ENCODE measurements at regions not wholly inside any gene's neighbourhood (a gene's known extent, or its start where the extent isn't known, plus 50 kb on each side); places are given as distances from the start of the nearest gene placed in this dataset.

DNA sequence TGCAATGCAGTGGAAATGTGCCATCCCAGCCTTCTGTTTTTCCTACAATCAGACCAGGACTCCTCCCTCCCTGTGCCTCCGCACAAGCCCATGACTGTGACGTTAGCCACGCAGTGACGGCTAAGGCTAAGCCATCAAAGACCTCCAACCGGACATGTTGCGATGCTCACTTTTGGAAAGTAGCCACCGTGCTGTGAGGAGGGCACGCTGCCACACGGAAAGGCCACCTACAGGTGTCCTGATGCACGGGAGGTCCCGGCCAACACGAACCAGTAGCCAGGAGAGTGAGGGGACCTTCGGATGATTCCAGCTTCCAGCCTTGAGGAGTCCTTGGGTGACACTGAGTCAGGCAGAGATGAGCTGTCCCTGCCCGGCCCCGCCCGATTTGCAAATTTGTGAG is 53.9 kb downstream of the FOXL1 start:
- no peak for DNase-seq

DNA sequence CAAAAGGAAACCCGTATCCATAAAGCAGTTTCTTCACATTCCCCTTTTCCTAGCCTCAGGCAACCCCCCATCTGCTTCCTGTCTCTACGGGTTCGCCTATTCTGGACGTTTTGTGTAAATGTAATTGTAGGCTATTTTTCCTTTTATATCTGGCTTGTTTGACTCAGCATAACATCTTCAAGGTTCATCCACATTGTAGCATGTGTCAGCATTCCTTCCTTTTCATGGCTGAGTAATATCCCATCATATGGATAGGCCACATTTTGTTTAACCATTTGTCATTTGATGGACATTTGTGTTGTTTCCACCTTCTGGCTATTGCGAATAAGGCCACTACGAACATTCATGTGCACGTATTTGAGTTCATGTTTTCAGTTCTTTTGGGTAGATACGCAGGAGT is 54.6 kb downstream of the FOXL1 start:
- DNase-seq = no peak

DNA sequence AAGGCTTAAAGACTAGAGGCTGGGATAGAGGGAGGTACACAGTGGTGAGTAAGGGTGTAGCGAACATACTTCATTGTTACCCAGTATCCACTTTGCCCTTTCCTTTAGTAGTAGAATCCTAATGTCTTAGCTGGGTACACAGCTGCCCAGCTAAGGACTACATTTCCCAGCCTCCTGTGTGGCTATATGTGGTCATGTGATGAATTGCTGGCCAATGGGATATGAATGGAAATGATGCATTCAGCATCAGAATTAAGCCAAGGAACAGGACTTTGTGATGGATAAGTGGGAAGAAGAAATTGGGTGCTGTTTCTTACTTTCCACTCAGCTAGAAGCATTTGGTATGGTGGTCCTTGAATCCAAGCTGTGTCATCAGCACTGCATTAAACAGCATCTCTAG is 55.9 kb downstream of the FOXL1 start:
- DNase-seq = no peak

DNA sequence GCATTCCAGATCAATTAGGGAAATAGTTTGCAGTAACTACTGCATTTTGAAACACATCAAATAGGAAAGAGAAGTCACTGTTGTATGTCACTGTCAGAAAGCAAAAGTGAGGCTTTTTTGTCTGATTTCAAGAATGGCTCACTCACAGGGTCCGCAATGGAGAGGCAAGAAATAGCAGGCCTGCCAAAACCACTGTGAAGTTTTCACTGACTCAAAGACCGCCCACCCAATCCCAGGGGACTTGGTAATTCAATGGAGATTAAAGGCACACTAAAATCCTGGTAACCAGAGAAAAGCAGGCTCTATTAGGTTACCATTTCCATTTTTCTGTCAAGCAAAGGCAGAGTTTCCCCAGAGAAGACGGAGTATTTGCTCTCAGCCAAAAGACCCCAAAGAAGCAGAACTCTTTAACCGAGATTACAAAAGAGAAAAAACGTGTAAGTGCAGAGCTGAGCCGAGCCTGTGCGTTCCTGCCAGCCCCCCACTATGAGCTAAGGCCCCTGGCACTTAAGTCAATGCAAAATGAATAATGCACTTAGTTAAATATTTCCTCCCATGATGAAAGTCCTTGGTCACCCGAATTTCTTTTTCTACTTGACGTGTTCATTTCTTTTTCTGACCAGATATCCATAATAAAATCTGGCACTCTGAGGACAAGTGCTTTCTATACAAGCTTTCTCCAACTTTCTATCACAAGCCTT is 57.0 kb downstream of the FOXL1 start:
- no peak for DNase-seq

DNA sequence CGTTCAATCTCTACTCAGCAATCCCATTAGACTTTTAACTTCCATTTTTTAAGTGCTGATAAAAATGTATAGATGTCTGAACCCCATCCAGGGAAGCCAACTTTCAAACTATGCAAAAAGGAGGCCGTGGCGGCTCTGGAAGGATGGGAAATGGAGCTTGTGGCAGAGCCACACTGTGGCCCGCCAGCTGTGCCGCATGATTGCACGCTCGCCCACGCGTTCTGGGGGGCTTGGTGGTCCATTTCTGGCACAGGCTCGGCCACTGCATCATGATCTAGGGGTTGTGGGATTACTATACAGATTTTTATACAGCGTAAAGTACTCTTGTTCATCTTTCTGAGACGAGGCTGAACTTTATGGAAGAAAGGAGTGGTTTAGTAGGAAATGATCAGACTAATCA is 57.6 kb downstream of the FOXL1 start:
- no peak for DNase-seq

DNA sequence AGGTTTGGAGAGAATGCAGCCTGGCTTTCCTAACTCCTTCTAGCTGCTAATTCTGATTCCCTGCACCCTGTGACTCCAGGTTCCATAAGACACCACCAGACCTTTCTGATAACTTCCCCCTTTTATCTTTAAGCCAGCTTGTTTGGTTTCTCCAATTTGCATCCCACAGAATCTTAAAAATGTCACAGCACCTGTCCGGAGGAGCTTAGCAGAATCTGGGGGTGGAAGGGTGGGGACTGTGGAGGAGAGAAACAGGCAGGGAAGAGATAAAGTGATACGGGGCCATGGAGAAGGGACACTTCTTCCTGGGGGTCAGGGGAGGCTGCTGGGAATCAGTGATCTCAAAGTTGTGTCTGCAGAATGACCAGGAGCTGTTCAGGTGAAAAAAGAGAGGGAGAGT is 59.4 kb downstream of the FOXL1 start:
- no peak for DNase-seq

DNA sequence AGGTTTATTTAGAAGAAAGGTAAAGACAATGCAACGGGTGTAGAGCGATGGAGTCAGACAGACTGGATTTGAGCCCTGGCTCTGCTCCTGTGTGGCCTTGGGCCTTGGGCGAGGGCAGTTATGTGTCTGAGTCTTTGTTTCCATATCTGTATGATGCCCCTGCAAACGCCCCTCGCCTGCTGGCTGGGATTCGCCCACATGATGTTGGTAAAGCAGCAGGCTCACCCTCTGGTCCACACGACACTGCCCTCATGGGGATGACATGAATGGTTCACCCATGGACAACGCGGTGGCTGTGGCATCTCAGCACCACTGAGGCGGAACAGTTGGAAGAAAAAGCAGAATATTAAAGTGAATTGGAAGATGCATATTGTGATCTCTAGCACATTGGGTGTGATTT is 60.3 kb downstream of the FOXL1 start:
- DNase-seq = no peak

DNA sequence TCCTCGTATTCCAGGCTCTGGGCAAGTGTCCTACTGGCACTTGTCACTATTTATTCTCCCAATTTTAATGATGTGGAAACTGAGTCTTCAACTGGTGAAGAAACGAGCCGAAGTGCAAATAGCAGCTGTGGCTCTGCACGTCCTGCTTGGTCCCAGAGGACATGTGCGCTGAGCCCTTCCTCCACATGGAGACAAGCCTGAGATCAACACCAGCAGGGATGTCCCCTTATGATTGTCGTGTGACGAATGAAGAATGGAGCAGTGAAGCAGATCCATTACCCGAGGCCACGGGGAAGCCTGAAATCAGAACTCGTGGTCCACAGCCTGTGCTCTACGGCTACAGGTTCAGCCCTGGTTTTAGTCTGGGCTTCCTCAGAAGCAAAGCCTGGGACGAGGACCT is 61.0 kb downstream of the FOXL1 start:
- DNase-seq = no peak

DNA sequence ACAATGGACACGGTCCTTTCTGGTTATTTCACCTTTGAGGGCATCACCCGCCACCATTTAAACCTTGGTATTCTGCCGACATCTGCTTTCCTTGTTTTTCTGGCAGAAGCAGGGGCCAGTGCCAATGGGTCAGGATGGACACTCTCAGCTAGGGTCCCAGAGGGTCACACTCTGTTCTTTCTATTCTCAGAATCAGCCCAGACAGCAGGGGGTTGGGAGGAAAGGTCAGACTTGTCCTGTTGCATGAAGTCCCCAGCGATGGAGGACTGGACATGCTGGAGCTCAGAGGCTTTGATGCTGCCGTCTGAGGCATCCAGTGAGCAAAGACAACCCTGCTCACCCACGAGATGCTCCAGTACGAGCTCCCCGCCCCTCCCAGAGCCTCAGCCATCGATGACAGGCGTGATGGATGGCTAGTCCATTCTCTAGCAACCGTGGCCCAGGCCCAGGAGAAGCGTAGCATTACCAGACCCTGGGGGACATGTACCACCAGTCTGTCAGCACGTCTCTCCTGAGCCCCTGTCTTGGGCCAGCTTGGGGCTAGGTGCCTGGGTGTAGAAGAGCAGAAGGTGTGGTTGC is 62.0 kb downstream of the FOXL1 start:
- DNase-seq = no peak

DNA sequence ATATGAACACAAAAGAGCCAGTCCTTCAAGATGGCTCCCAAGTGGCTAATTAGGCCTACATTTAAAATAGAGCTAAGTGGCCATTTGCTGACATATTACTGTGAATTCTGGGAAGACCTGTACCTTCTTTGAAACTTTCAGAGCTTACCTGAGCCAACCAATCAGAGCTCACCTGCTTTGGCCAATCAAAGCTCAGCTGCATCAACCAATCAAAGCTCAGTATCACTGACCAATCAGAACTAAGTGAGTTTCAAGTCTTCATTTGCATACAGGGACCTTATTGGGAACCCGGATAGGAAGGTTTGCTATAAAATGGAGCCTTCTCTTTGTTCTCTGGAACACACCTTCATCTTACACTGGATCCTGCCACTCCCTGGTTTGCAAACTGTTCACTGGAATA is 63.7 kb downstream of the FOXL1 start:
- DNase-seq = no peak

DNA sequence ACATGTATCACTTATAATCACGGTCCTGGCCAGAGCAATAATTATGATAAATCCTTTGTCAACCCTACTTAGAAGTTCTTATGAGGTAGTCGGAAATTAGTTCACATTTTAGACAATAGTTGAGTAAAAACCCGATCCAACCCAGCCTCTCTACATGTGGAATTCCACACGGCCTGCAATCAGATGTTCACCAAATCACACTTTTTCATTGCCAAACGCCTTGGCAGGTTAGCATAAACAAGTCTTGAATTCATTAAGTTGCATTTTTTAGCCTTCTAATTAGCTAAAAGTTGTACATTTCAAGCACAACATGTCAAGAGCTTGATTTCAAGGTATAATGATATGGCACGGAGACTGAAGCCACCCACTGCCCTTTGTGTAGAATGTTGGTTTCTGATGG is 65.3 kb downstream of the FOXL1 start:
- no peak for DNase-seq

DNA sequence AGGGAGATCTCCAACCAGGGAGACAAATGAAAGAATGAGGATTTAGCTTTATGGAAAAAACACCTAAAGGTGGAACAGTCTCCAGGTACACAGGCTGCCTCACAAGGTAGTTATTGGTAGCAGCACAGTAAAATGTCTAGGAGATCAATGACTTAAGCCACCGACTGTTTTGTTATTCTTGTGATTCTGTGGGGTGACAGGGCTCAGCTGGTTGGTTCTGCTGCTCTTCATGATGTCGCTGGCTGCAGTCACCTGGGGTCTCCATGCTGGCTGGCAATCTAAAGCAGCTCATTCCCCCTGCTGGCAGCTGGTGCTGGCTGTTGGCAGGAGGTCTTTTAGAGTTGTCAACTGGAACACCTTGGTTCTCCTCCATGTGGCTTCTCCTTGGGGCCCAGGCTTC is 69.2 kb downstream of the FOXL1 start:
- DNase-seq = no peak

DNA sequence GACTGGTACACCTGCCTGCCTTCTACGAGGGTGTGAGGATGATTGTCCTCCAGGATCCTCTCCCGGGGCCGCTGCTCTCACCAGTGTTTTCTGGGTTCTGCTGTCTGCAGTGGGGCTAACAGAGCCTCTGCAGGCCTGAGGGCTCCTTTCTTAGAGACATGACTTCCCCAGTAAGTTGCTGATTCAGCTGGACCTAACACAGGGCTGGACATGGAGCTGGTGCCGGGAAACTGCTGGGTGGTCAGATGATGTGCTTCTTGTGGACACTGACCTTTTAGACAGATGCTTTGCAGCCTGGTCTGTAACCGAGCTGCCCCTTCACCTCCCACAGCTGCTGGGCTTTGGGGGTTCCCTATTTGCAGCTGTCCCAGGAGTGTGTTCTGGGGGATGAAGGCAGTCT is 71.5 kb downstream of the FOXL1 start:
- no peak for DNase-seq

DNA sequence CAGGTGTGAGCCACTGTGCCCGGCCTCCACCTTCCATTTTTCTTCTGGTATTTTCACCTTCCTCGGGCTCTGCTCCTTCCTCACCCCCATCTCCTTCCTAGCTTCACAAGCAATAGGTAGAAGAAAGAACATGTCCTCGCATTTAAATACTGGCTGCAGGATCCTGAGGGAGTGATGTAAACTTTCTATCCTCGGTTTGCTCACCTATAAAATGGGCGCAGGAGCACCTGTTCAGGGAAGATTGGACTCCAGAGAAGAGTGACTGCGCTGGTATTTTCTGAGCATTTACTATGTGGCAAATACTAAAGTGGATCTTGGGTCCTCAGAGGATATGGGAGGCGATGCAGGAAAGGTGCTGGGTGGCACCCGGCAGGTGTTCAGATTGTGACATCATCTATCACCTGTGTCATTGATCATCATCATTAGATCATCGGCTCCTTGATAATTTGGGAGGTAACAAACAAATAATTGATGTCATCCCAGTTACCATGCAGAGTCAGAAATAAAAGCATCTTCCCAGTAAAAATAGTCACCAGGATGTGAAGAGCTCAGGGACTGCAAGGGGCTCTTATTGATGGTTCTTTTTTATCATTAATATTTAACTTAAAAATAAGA is 72.8 kb downstream of the FOXL1 start:
- no peak for DNase-seq

DNA sequence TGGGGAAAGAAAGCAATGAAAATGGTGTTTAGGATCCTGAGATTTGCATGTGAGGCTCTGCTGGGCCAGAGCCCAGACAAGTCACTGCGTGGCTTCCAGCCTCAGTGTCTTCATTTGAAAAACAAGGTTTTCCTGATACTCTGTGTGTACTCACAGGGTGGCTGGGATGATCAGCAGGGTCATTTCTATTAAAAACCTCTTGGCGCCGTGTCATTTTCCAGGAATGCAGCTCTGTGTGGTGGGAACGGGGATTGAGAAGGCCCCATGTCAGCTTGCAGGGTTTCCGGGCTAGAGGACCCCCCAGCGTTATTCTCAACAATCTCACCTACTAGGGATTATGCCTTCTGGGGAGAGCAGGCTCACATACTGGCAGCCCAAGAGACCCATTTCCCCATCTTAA is 73.5 kb downstream of the FOXL1 start:
- no peak for DNase-seq

DNA sequence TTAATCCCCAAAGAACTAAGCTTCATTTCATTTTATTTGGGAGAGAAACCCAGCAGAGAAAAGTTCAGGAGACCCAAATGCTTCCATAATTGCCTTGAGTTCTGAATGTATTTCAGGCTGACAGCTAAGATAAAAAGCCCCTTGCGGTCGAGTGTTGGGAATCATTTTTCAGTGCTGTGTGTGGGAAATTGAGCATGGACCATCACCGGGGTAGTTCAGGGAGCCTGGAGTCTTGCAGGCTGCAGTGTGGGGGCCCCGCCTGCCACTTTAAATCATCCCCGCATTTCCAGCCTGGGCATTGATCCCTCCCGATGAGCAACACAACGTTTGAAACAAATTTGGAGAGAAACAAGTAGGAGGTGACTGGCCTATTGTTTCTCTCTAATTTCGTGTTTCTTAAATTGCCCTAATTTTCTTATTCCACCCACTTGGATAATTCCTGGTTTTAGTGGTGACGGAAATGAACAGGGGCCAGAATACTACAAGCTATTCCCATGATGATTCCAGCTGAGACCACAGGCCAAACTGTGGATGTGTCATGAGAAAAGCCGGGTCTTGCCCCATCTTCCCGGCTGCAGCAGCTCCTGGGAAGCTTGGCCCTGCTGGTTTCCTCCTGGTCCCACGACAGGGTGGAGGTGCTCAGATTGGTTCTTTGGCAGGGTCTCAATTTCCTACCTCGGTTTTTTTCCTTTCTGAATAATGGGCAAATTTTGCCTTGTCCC is 75.1 kb downstream of the FOXL1 start:
- DNase-seq = no peak

DNA sequence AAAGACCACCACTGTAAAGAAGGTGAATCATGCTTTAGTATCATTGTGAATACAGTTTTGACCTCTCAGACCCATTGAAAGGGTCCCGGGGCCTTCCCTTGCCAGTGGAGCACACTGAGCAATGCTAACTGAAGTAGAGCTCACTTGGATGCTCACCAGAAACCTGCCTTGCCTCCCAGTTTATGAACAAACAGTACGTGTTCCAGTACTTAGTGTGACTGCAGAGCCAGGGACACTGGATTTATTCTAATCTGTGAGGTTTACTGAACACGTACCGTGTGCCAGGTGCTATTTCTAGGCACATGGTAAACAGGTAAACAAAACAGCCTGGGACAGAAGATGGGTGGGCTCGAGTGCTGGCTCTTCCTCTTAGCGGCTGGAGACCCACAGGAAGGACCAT is 79.6 kb downstream of the FOXL1 start:
- DNase-seq = no peak

DNA sequence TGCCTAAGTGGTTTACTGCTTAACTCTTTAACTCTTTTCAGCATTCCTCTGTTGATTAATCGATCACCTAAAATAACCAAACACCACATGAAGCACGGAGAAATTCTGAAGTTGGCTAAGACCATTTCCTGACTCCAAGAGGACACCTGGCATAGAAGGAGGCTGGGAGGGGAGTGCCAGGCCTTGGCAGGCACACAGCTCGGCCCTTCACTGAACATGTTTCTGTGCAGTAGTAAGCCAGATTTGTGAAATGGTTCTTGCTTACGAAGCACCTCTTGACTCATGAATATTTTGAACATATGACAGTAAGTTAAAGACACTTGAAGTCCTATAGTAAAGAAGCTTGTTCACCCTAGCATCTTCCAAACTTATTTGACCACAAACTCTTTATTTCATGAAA is 82.3 kb downstream of the FOXL1 start:
- DNase-seq = no peak

DNA sequence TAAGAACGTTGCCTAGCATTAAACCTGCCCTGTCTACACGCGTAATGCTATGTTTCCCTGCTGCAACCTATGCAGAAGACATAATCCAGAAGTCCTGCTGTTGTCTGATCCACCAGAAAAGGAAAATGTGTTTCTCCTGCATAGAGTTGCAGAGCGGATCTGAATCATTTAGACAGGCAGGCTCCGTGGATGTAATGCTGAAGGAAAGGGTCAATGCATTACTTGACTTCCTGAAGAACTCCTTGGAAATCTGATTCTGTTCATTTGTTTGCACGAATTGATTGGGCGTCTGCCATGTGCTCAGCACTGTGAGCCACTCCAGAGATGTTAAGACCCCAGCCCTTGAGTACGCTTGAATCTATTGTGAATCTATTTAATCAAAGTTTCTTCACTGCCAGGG is 83.4 kb downstream of the FOXL1 start:
- no peak for DNase-seq

DNA sequence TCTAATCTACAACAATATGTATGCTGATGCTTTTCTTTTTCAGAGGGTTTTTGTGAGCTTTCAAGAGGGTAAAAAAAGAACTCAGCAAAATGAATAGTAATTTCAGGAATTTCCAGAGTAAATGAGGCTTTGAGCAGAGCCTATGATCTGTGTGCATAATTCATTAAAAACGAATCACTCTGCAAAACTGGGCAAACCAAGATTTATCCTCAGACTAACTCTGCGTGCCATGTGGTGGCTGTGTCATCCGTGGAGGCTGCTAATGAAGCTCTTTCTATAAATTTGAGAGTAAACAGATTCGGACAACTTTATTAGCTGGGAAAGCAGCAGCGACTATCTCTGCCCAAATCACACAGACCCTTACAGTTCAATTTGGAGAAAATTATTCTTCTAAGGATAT is 83.8 kb downstream of the FOXL1 start:
- no peak for DNase-seq

DNA sequence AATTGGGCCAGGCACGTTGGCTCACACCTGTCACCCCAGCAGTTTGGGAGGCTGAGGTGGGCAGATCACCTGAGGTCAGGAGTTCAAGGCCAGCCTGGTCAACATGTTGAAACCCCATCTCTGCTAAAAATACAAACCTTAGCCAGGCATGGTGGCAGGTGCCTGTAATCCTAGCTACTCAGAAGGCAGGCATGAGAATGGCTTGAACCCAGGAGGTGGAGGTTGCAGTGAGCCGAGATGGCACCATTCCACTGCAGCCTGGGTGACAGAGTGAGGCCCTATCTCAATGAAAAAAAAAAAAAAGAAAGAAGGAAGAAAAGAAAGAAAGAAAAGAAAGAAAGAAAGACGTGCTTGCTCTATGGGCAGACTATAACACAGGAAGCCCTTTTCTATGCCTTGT is 84.4 kb downstream of the FOXL1 start:
- DNase-seq = no peak

DNA sequence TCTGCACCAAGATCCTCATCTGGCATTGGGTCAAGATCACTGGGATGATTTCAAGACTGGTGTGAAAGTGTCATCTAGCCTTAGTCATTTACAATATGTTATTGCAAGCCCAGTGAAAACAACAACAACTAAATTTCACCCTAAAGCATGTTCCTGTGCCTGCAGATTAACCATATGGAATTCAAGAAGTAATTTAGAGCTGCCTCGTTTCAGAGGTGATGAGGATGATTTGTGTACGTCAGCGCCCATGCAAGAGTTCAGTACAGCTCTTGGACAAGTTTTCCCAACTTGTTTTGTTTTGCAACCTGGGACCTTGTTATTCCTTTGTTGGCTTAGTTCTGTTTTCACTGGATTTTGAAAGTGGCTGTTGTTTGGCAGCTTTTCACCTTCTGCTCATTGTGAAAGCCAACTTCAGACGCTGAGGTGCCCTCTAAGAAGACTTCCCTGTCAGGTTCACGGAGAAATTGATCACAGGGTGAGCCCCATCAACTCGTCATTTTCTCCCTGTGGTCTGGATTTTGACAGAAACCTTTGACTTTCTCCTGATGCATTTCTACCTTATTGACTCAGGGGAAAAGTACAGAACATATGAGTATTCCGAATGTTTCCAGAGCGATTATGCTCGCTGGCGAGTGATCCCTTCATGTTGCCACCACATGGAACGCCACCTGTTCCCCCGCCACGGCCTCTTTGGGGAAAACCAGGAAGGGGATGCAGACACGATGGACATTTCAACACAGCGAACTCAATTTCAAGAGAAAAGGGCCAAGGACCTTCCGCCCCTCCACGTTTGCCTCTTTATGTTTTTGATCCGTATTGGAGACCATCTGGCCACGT is 85.6 kb downstream of the FOXL1 start:
- DNase-seq = no peak

Data from activated CD8-positive, alpha-beta memory T cell treated with anti-CD3 and anti-CD28 coated beads, Interleukin-2, amount 50 U/mL, for 4 hours (primary cell).